Liver (tissue), 8 donors: ENCODE measurements at regions not wholly inside any gene's neighbourhood (a gene's known extent, or its start where the extent isn't known, plus 50 kb on each side); places are given as distances from the start of the nearest gene placed in this dataset.

Source experiments
- DNase-seq: peaks from one replicate; pipeline ENCODE4 v3.0.0-alpha.2; 2017; ENCODE audit warnings: low spot score
- H3K27ac ChIP-seq, 2 donors: one replicate each; pipeline ENCODE4 v1.7.0; 2013; ENCODE audit warnings: inconsistent platforms in 2 of 2, low read length in 2 of 2, control low read depth in 1 of 2, low read depth in 1 of 2, mild to moderate bottlenecking in 1 of 2
- H3K27me3 ChIP-seq, 4 donors: one replicate each; pipeline versions ENCODE4 v1.6.1 to v1.7.0; 2013; ENCODE audit warnings: low read length in 3 of 4, inconsistent platforms in 1 of 4, mild to moderate bottlenecking in 1 of 4, moderate library complexity in 1 of 4; ENCODE audit not compliant: control insufficient read depth in 4 of 4, insufficient read depth in 4 of 4
- H3K36me3 ChIP-seq, 4 donors: one replicate each; pipeline versions ENCODE4 v1.6.1 to v1.7.0; 2013; ENCODE audit warnings: low read length in 3 of 4, mild to moderate bottlenecking in 3 of 4, low read depth in 1 of 4, moderate library complexity in 1 of 4; ENCODE audit not compliant: control insufficient read depth in 4 of 4, insufficient read depth in 3 of 4
- H3K4me1 ChIP-seq, 4 donors: one replicate each; pipeline versions ENCODE4 v1.6.1 to v1.7.0; 2013; ENCODE audit warnings: low read length in 3 of 4, mild to moderate bottlenecking in 3 of 4, moderate library complexity in 1 of 4; ENCODE audit not compliant: control insufficient read depth in 4 of 4, insufficient read depth in 4 of 4
- H3K4me3 ChIP-seq, 3 donors: one replicate each; pipeline versions ENCODE4 v1.6.1 to v1.7.0; 2013; ENCODE audit warnings: low read length in 3 of 3, control low read depth in 1 of 3, low read depth in 1 of 3, mild to moderate bottlenecking in 1 of 3
- H3K9ac ChIP-seq, 2 donors: one replicate each; pipeline ENCODE4 v1.7.0; 2013; ENCODE audit warnings: low read length in 2 of 2, mild to moderate bottlenecking in 2 of 2, moderate library complexity in 2 of 2, control low read depth in 1 of 2, low read depth in 1 of 2
- H3K9me3 ChIP-seq, 4 donors: one replicate each; pipeline versions ENCODE4 v1.6.1 to v1.7.0; 2013; ENCODE audit warnings: low read length in 3 of 4; ENCODE audit not compliant: control insufficient read depth in 4 of 4
- EGR1 ChIP-seq, 2 donors: IDR thresholded peaks; 2 replicates each; pipeline ENCODE4 v1.6.1; 2016 to 2018; ENCODE audit warnings: antibody characterized with exemption in 2 of 2, low read depth in 2 of 2
- FOXA1 ChIP-seq: IDR thresholded peaks from 2 replicates; pipeline ENCODE4 v1.6.1; 2016; ENCODE audit warnings: antibody characterized with exemption
- FOXA2 ChIP-seq: IDR thresholded peaks from 2 replicates; pipeline ENCODE4 v1.6.1; 2016; ENCODE audit warnings: antibody characterized with exemption
- GABPA ChIP-seq, 2 donors: IDR thresholded peaks in 1 of 2; conservative IDR thresholded peaks in 1 of 2; 2 replicates each; pipeline ENCODE4 v1.6.1; 2016; ENCODE audit warnings: antibody characterized with exemption in 2 of 2, mild to moderate bottlenecking in 1 of 2, moderate library complexity in 1 of 2
- HNF4A ChIP-seq, 2 donors: conservative IDR thresholded peaks; 2 replicates each; pipeline ENCODE4 v1.6.1; 2016; ENCODE audit warnings: antibody characterized with exemption in 2 of 2, mild to moderate bottlenecking in 2 of 2
- HNF4G ChIP-seq: IDR thresholded peaks from 2 replicates; pipeline ENCODE4 v1.6.1; 2016; ENCODE audit warnings: antibody characterized with exemption
- JUND ChIP-seq, 2 donors: IDR thresholded peaks; 2 replicates each; pipeline ENCODE4 v1.6.1; 2016; ENCODE audit warnings: antibody characterized with exemption in 2 of 2
- NR2F2 ChIP-seq: IDR thresholded peaks from 2 replicates; pipeline ENCODE4 v1.6.1; 2016; ENCODE audit warnings: antibody characterized with exemption
- RAD21 ChIP-seq, 2 donors: IDR thresholded peaks; 2 replicates each; pipeline ENCODE4 v1.6.1; 2016; ENCODE audit warnings: antibody characterized with exemption in 2 of 2, mild to moderate bottlenecking in 2 of 2
- RXRA ChIP-seq, 2 donors: IDR thresholded peaks; 2 replicates each; pipeline ENCODE4 v1.6.1; 2017 to 2018; ENCODE audit warnings: antibody characterized with exemption in 2 of 2, mild to moderate bottlenecking in 1 of 2
- SP1 ChIP-seq: IDR thresholded peaks from 2 replicates; pipeline ENCODE4 v1.6.1; 2018; ENCODE audit warnings: antibody characterized with exemption, mild to moderate bottlenecking
- TAF1 ChIP-seq: conservative IDR thresholded peaks from 2 replicates; pipeline ENCODE4 v1.6.1; 2016; ENCODE audit warnings: antibody characterized with exemption, mild to moderate bottlenecking
- YY1 ChIP-seq: IDR thresholded peaks from 2 replicates; pipeline ENCODE4 v1.6.1; 2016; ENCODE audit warnings: antibody characterized with exemption, mild to moderate bottlenecking
- WGBS: extraction: QIAGEN DNeasy Blood & Tissue Kit; methylation state at CpG from one replicate; pipeline ENCODE4 v1.1.7; 2013; 5-methylcytosine and 5-hydroxymethylcytosine counted together
- TF ChIP-seq, protein P1 (sequence below): IDR thresholded peaks from 2 replicates; pipeline ENCODE4 v1.6.1; 2016; ENCODE audit warnings: antibody characterized with exemption
- TF ChIP-seq, protein P2 (sequence below): IDR thresholded peaks from 2 replicates; pipeline ENCODE4 v1.6.1; 2016; ENCODE audit warnings: antibody characterized with exemption
- TF ChIP-seq, protein P3 (sequence below): fragments of 150-350 bp; IDR thresholded peaks from 2 replicates; pipeline ENCODE4 v1.5.1; 2017; ENCODE audit warnings: improper control_type of control experiment, low read depth, low read length; ENCODE audit not compliant: missing input control
- TF ChIP-seq, protein P4 (sequence below): IDR thresholded peaks from 2 replicates; pipeline ENCODE4 v1.6.1; 2016; ENCODE audit warnings: antibody characterized with exemption
- TF ChIP-seq, protein P5 (sequence below): IDR thresholded peaks from 2 replicates; pipeline ENCODE4 v1.6.1; 2016; ENCODE audit warnings: antibody characterized with exemption, mild to moderate bottlenecking
- donor health status: healthy.
- donor health status: healthy.
- donor health status: healthy.
- donor health status: healthy.
- donor health status: healthy.

DNA sequence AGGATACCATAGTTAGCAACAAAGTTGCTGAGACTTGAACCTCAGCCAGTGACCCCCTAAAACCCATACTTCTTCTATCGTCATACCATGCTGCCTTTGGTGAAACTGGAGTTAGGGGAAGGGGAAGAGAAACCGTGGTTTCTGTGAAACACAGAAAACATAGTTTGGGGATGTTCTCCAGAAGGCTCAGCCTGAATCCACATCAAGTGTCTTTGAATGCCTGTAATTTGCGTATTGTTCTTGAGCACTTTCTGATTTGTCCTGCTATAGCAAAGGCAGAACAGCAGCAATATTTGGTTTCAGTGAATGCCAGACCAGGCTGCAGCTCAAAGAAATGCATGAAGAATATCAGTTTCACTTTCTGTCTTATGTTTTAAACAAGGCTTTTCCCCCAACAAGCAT, 258.7 kb downstream of the TTC32 start:
- Histone ChIP-seq H3K27me3 (no peaks in the 10 kb centered on the region), H3K4me1 (no peaks in the 10 kb centered on the region), H3K9ac (no peak overlapping the region), H3K27ac (no peak overlapping the region), H3K36me3 (no peaks in the 10 kb centered on the region), H3K4me3 (no peak overlapping the region), H3K9me3 (no peaks in the 10 kb centered on the region)
- WGBS, result 84% methylated on average over 3 of the region's 3 CpGs
- no peak for TF ChIP-seq EGR1 (IDR thresholded peaks at IDR 0.05; ENCODE audit: low read depth in 2 of 2)
- no peak for TF ChIP-seq TAF1
- no peak for TF ChIP-seq NR2F2
- no peak for DNase-seq

DNA sequence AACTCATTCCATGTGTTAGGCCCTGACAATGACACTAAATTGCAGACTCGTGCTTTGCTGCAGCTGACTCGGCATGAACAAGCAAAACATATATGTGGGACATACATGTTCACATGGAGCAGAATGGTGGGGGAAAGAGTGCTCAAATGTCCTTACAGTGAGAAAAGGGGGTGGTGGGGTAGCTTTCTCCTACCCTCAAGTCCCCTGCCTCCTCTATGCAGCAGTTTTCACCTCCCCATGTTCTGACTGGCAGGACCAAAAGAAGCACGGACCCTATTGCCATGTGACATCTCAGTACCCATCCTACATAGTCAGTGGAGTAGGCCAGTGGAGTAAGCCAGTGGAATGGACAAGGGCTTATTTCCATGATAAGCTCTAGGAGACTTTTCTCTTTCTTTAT, 259.3 kb downstream of the TTC32 start:
- DNase-seq, result no peak
- Histone ChIP-seq H3K36me3 (no peaks in the 10 kb centered on the region), H3K9me3 (no peaks in the 10 kb centered on the region), H3K27ac (no peak overlapping the region), H3K4me1 (no peaks in the 10 kb centered on the region), H3K4me3 (no peak overlapping the region), H3K27me3 (no peaks in the 10 kb centered on the region), H3K9ac (no peak overlapping the region)
- 94% methylated on average over 3 of the region's 3 CpGs for WGBS
- no peak for TF ChIP-seq HNF4A (conservative IDR thresholded peaks at IDR 0.05)
- TF ChIP-seq NR2F2, result no peak
- TF ChIP-seq, protein P1, sequence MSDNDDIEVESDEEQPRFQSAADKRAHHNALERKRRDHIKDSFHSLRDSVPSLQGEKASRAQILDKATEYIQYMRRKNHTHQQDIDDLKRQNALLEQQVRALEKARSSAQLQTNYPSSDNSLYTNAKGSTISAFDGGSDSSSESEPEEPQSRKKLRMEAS, result no peak
- TF ChIP-seq RAD21 (IDR thresholded peaks at IDR 0.05), result no peak
- TF ChIP-seq GABPA (IDR thresholded peaks at IDR 0.05 in 1 of 2, conservative IDR thresholded peaks at IDR 0.05 in 1 of 2), result no peak

DNA sequence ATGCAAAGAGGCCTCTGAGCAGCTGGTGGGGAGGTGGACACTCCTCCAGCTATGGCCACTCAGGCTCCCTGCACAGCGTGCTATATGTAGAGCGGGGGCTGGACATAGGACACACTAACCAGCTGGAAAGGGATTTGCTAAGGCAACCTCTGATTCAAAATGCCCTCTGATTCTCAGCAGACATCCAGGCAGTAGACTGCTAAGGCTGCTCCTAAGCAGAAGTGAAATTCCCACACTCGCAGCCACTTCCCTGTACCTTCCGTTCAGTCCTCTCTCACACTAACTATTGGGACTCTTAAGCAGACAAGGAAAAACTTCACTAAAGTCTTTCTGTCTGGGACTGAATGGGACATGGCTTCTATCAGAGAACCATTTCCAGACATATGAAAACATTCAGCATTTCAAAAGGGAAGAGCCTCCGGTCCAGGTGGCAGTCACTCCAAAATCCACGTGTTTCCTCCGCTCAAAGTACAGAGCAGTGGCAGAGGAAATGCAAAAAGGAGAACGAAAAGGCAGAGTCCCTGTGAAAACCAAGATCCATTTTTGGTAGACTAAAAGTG, 265.8 kb downstream of the TTC32 start:
- no peak for DNase-seq

More for the DNA sequence above, 265.8 kb downstream of the TTC32 start:
- no peak overlapping the region for H3K27ac ChIP-seq
- no peak overlapping the region for H3K9ac ChIP-seq
- H3K9me3 ChIP-seq, result no peaks in the 10 kb centered on the region
- H3K4me1 ChIP-seq, result no peaks in the 10 kb centered on the region
- H3K4me3 ChIP-seq, result no peak overlapping the region
- WGBS, result 85% methylated on average over 8 of the region's 8 CpGs
- H3K36me3 ChIP-seq, result no peaks in the 10 kb centered on the region
- TF ChIP-seq, protein P2, sequence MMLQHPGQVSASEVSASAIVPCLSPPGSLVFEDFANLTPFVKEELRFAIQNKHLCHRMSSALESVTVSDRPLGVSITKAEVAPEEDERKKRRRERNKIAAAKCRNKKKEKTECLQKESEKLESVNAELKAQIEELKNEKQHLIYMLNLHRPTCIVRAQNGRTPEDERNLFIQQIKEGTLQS, result no peak
- TF ChIP-seq, protein P3, sequence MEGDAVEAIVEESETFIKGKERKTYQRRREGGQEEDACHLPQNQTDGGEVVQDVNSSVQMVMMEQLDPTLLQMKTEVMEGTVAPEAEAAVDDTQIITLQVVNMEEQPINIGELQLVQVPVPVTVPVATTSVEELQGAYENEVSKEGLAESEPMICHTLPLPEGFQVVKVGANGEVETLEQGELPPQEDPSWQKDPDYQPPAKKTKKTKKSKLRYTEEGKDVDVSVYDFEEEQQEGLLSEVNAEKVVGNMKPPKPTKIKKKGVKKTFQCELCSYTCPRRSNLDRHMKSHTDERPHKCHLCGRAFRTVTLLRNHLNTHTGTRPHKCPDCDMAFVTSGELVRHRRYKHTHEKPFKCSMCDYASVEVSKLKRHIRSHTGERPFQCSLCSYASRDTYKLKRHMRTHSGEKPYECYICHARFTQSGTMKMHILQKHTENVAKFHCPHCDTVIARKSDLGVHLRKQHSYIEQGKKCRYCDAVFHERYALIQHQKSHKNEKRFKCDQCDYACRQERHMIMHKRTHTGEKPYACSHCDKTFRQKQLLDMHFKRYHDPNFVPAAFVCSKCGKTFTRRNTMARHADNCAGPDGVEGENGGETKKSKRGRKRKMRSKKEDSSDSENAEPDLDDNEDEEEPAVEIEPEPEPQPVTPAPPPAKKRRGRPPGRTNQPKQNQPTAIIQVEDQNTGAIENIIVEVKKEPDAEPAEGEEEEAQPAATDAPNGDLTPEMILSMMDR, result no peak
- TF ChIP-seq HNF4A (conservative IDR thresholded peaks at IDR 0.05) (no peak), TAF1 (no peak), RXRA (IDR thresholded peaks at IDR 0.05) (no peak), FOXA1 (no peak), SP1 (no peak), JUND (IDR thresholded peaks at IDR 0.05) (no peak), FOXA2 (no peak), RAD21 (IDR thresholded peaks at IDR 0.05) (no peak), HNF4G (no peak), EGR1 (IDR thresholded peaks at IDR 0.05; ENCODE audit: low read depth in 2 of 2) (no peak), YY1 (no peak), NR2F2 (no peak), GABPA (IDR thresholded peaks at IDR 0.05 in 1 of 2, conservative IDR thresholded peaks at IDR 0.05 in 1 of 2) (no peak)
- TF ChIP-seq, protein P4, sequence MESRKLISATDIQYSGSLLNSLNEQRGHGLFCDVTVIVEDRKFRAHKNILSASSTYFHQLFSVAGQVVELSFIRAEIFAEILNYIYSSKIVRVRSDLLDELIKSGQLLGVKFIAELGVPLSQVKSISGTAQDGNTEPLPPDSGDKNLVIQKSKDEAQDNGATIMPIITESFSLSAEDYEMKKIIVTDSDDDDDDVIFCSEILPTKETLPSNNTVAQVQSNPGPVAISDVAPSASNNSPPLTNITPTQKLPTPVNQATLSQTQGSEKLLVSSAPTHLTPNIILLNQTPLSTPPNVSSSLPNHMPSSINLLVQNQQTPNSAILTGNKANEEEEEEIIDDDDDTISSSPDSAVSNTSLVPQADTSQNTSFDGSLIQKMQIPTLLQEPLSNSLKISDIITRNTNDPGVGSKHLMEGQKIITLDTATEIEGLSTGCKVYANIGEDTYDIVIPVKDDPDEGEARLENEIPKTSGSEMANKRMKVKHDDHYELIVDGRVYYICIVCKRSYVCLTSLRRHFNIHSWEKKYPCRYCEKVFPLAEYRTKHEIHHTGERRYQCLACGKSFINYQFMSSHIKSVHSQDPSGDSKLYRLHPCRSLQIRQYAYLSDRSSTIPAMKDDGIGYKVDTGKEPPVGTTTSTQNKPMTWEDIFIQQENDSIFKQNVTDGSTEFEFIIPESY, result no peak
- TF ChIP-seq, protein P5, sequence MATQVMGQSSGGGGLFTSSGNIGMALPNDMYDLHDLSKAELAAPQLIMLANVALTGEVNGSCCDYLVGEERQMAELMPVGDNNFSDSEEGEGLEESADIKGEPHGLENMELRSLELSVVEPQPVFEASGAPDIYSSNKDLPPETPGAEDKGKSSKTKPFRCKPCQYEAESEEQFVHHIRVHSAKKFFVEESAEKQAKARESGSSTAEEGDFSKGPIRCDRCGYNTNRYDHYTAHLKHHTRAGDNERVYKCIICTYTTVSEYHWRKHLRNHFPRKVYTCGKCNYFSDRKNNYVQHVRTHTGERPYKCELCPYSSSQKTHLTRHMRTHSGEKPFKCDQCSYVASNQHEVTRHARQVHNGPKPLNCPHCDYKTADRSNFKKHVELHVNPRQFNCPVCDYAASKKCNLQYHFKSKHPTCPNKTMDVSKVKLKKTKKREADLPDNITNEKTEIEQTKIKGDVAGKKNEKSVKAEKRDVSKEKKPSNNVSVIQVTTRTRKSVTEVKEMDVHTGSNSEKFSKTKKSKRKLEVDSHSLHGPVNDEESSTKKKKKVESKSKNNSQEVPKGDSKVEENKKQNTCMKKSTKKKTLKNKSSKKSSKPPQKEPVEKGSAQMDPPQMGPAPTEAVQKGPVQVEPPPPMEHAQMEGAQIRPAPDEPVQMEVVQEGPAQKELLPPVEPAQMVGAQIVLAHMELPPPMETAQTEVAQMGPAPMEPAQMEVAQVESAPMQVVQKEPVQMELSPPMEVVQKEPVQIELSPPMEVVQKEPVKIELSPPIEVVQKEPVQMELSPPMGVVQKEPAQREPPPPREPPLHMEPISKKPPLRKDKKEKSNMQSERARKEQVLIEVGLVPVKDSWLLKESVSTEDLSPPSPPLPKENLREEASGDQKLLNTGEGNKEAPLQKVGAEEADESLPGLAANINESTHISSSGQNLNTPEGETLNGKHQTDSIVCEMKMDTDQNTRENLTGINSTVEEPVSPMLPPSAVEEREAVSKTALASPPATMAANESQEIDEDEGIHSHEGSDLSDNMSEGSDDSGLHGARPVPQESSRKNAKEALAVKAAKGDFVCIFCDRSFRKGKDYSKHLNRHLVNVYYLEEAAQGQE, result no peak
- TF ChIP-seq, protein P1, result no peak
- H3K27me3 ChIP-seq, result no peaks in the 10 kb centered on the region
